ENCODE measurements at regions not wholly inside any gene's neighbourhood (a gene's known extent, or its start where the extent isn't known, plus 50 kb on each side); places are given as distances from the start of the nearest gene placed in this dataset.

- DNase-seq (ENCODE audit: low read depth in 2 of 2) = no peak
Measured at GRCh38 chr7:119408596-119408995, 864.4 kb upstream of the KCND2 start.

- DNase-seq (ENCODE audit: low read depth in 2 of 2) = no peak
Measured at GRCh38 chr7:119413314-119413805, 859.6 kb upstream of the KCND2 start.

- no peak for DNase-seq (ENCODE audit: low read depth in 2 of 2)
Measured at GRCh38 chr7:119415682-119416081, 857.3 kb upstream of the KCND2 start.

- DNase-seq (ENCODE audit: low read depth in 2 of 2) = no peak
Measured at GRCh38 chr7:119421657-119422056, 851.3 kb upstream of the KCND2 start.

- no peak for DNase-seq (ENCODE audit: low read depth in 2 of 2)
Measured at GRCh38 chr7:119436882-119437281, 836.1 kb upstream of the KCND2 start.

- DNase-seq (ENCODE audit: low read depth in 2 of 2) = no peak
Measured at GRCh38 chr7:119438315-119438714, 834.7 kb upstream of the KCND2 start.

GRCh38 chr7:119439192-119439591, 833.8 kb upstream of the KCND2 start:
- DNase-seq (ENCODE audit: low read depth in 2 of 2) = no peak

GRCh38 chr7:119452401-119452800, 820.6 kb upstream of the KCND2 start:
- no peak for DNase-seq (ENCODE audit: low read depth in 2 of 2)

- DNase-seq (ENCODE audit: low read depth in 2 of 2) = no peak
Measured at GRCh38 chr7:119465798-119466305, 807.1 kb upstream of the KCND2 start.

GRCh38 chr7:119472408-119473038, 800.5 kb upstream of the KCND2 start:
- DNase-seq (ENCODE audit: low read depth in 2 of 2) = no peak

- no peak for DNase-seq (ENCODE audit: low read depth in 2 of 2)
Measured at GRCh38 chr7:119482209-119482608, 790.8 kb upstream of the KCND2 start.

- no peak for DNase-seq (ENCODE audit: low read depth in 2 of 2)
Measured at GRCh38 chr7:119482671-119483070, 790.3 kb upstream of the KCND2 start.

GRCh38 chr7:119483364-119483763, 789.6 kb upstream of the KCND2 start:
- DNase-seq (ENCODE audit: low read depth in 2 of 2) = no peak

GRCh38 chr7:119514326-119514725, 758.6 kb upstream of the KCND2 start:
- DNase-seq (ENCODE audit: low read depth in 2 of 2) = no peak

- no peak for DNase-seq (ENCODE audit: low read depth in 2 of 2)
Measured at GRCh38 chr7:119515214-119515613, 757.8 kb upstream of the KCND2 start.

GRCh38 chr7:119515962-119516361, 757.0 kb upstream of the KCND2 start:
- no peak for DNase-seq (ENCODE audit: low read depth in 2 of 2)

- no peak for DNase-seq (ENCODE audit: low read depth in 2 of 2)
Measured at GRCh38 chr7:119522263-119522662, 750.7 kb upstream of the KCND2 start.

- DNase-seq (ENCODE audit: low read depth in 2 of 2) = no peak
Measured at GRCh38 chr7:119522698-119523097, 750.3 kb upstream of the KCND2 start.

- DNase-seq (ENCODE audit: low read depth in 2 of 2) = no peak
Measured at GRCh38 chr7:119545118-119545517, 727.9 kb upstream of the KCND2 start.

- no peak for DNase-seq (ENCODE audit: low read depth in 2 of 2)
Measured at GRCh38 chr7:119555788-119556187, 717.2 kb upstream of the KCND2 start.

- DNase-seq (ENCODE audit: low read depth in 2 of 2) = no peak
Measured at GRCh38 chr7:119556436-119556835, 716.5 kb upstream of the KCND2 start.

GRCh38 chr7:119561751-119562150, 711.2 kb upstream of the KCND2 start:
- no peak for DNase-seq (ENCODE audit: low read depth in 2 of 2)

- no peak for DNase-seq (ENCODE audit: low read depth in 2 of 2)
Measured at GRCh38 chr7:119562839-119563238, 710.1 kb upstream of the KCND2 start.

GRCh38 chr7:119571666-119572065, 701.3 kb upstream of the KCND2 start:
- no peak for DNase-seq (ENCODE audit: low read depth in 2 of 2)

Measured in stimulated activated CD4-positive, alpha-beta T cell treated with anti-CD3 and anti-CD28 coated beads, Interleukin-12 subunit alpha, Interleukin-12 subunit beta, amount 100 ng/mL, for 24 hours (primary cell).